GM23338 (cell line): ENCODE measurements at regions not wholly inside any gene's neighbourhood (a gene's known extent, or its start where the extent isn't known, plus 50 kb on each side); places are given as distances from the start of the nearest gene placed in this dataset.

Experiments
- ATAC-seq: fragments of 200-7000 bp; cut with Tn5 transposase; 3 replicates; pipeline ENCODE4 v1.9.1; 2020
- DNase-seq: peaks from one replicate; pipeline ENCODE4 v3.0.0-alpha.2; 2015; ENCODE audit warnings: low spot score
- H2AFZ ChIP-seq: fragments of 200-600 bp; sonication (generic); 2 replicates; pipeline ENCODE4 v1.8.0; 2016; ENCODE audit warnings: antibody characterized with exemption, mild to moderate bottlenecking, moderate library complexity
- H3F3A ChIP-seq: fragments of 200-600 bp; sonication (generic); replicated peaks from 2 replicates; pipeline ENCODE4 v1.8.0; 2017; ENCODE audit warnings: antibody characterized with exemption, mixed run types, low read depth
- H3K27ac ChIP-seq: fragments of 200-600 bp; sonication (generic); 2 replicates; pipeline ENCODE4 v1.6.1; 2016; ENCODE audit warnings: low read depth
- H3K27me3 ChIP-seq: fragments of 200-600 bp; sonication (generic); 2 replicates; pipeline ENCODE4 v1.8.0; 2016; ENCODE audit warnings: mild to moderate bottlenecking, mixed run types, moderate library complexity; ENCODE audit not compliant: insufficient read depth
- H3K36me3 ChIP-seq: fragments of 200-600 bp; sonication (generic); 2 replicates; pipeline ENCODE4 v1.8.0; 2016; ENCODE audit warnings: mild to moderate bottlenecking; ENCODE audit not compliant: insufficient read depth
- H3K4me1 ChIP-seq: fragments of 200-600 bp; sonication (generic); 2 replicates; pipeline ENCODE4 v1.8.0; 2016; ENCODE audit warnings: mild to moderate bottlenecking, moderate library complexity; ENCODE audit not compliant: insufficient read depth
- H3K4me2 ChIP-seq: fragments of 200-600 bp; sonication (generic); 2 replicates; pipeline ENCODE4 v1.7.1; 2017; ENCODE audit warnings: mixed run types
- H3K4me3 ChIP-seq: fragments of 200-600 bp; sonication (generic); 2 replicates; pipeline ENCODE4 v1.6.1; 2016; ENCODE audit warnings: mixed run types
- H3K79me2 ChIP-seq: fragments of 200-600 bp; sonication (generic); replicated peaks from 2 replicates; pipeline ENCODE4 v1.8.0; 2017; ENCODE audit warnings: mild to moderate bottlenecking; ENCODE audit not compliant: insufficient read depth
- H3K9me2 ChIP-seq: fragments of 200-600 bp; sonication (generic); 2 replicates; pipeline ENCODE4 v1.8.0; 2017; ENCODE audit not compliant: insufficient read depth
- H4K20me1 ChIP-seq: fragments of 200-600 bp; sonication (generic); replicated peaks from 2 replicates; pipeline ENCODE4 v1.8.0; 2017; ENCODE audit warnings: mild to moderate bottlenecking; ENCODE audit not compliant: insufficient read depth
- H3K27ac Mint-ChIP-seq: 2 replicates; pipeline ENCODE4 v1.8.0; 2020; ENCODE audit warnings: inconsistent platforms, mild to moderate bottlenecking, moderate library complexity, mixed read lengths
- H3K27me3 Mint-ChIP-seq: 3 replicates; pipeline ENCODE4 v1.8.0; 2022; ENCODE audit warnings: low read depth, mild to moderate bottlenecking, moderate library complexity, mixed read lengths, inconsistent platforms; ENCODE audit not compliant: insufficient read depth, poor library complexity
- H3K36me3 Mint-ChIP-seq: 3 replicates; pipeline ENCODE4 v1.8.0; 2021; ENCODE audit warnings: low read depth, mild to moderate bottlenecking, inconsistent platforms, moderate library complexity, mixed read lengths
- H3K4me1 Mint-ChIP-seq: 3 replicates; pipeline ENCODE4 v1.8.0; 2020; ENCODE audit warnings: mild to moderate bottlenecking, inconsistent platforms, mixed read lengths
- H3K4me3 Mint-ChIP-seq: 3 replicates; pipeline ENCODE4 v1.8.0; 2021; ENCODE audit warnings: moderate library complexity, mild to moderate bottlenecking, inconsistent platforms, mixed read lengths
- H3K9me3 Mint-ChIP-seq: 3 replicates; pipeline ENCODE4 v1.8.0; 2020; ENCODE audit warnings: moderate library complexity, mild to moderate bottlenecking, inconsistent platforms, mixed read lengths
- CREB1 ChIP-seq: fragments of 250-450 bp; sonication (Bioruptor Pico); IDR thresholded peaks from 2 replicates; pipeline ENCODE4 v1.5.0; 2020; ENCODE audit warnings: low read depth, mild to moderate bottlenecking, moderate library complexity
- EZH2 ChIP-seq: fragments of 200-600 bp; sonication (generic); IDR thresholded peaks from one replicate; pipeline ENCODE4 v1.8.0; 2017; ENCODE audit warnings: antibody characterized with exemption, mild to moderate bottlenecking, low read depth; ENCODE audit not compliant: unreplicated experiment
- EZH2phosphoT487 ChIP-seq: fragments of 200-600 bp; sonication (generic); IDR thresholded peaks from one replicate; pipeline ENCODE4 v1.8.1; 2018; ENCODE audit warnings: antibody characterized with exemption; ENCODE audit not compliant: unreplicated experiment
- JUNB ChIP-seq: IDR thresholded peaks from one replicate; pipeline ENCODE4 v1.6.1; 2016; ENCODE audit warnings: antibody characterized with exemption; ENCODE audit not compliant: unreplicated experiment
- NANOG ChIP-seq: IDR thresholded peaks from 2 replicates; pipeline ENCODE4 v1.6.1; 2016; ENCODE audit warnings: antibody characterized with exemption, borderline replicate concordance
- ZNF114 ChIP-seq: fragments of 250-450 bp; sonication (Bioruptor Pico); IDR thresholded peaks from 2 replicates; pipeline ENCODE4 v1.5.0; 2020; ENCODE audit warnings: mild to moderate bottlenecking, moderate library complexity
- ZNF331 ChIP-seq: fragments of 250-450 bp; sonication (Bioruptor Pico); IDR thresholded peaks from 2 replicates; pipeline ENCODE4 v1.5.0; 2020; ENCODE audit warnings: low read depth, mild to moderate bottlenecking, moderate library complexity
- TF ChIP-seq, protein P1 (sequence below): IDR thresholded peaks from 2 replicates; pipeline ENCODE4 v1.6.1; 2016; ENCODE audit warnings: antibody characterized with exemption
- TF ChIP-seq, protein P2 (sequence below): IDR thresholded peaks from one replicate; pipeline ENCODE4 v1.6.1; 2018; ENCODE audit warnings: antibody characterized with exemption; ENCODE audit not compliant: unreplicated experiment
- TF ChIP-seq, protein P3 (sequence below), 2 experiments: fragments of 200-600 bp in 1 of 2; sonication (generic) in 1 of 2; conservative IDR thresholded peaks; 2 replicates each; pipeline versions ENCODE4 v1.5.1 to v1.6.1; 2016 to 2017; ENCODE audit warnings: antibody characterized with exemption in 2 of 2, low read depth in 2 of 2, mild to moderate bottlenecking in 2 of 2, moderate library complexity in 1 of 2

DNA sequence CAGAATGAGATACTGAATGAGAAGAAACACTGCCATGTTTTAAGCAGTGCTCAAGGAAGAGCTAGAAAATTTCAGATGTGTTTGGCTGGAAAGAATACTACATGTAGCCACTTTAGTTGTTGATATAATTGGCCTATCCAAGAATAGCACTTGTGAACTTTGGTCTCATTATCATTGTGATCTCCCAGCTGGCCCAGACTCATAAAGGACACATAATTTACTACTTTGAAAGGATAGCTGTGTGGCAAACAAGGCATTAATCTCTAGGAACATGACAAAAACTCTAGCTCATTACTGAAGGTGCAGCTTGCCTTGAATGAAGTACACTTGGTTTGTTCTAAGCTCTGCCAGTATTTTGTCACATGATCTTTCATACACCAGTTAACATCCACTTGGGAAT, 356.3 kb downstream of the CSNK1G3 start (continued):
- TF ChIP-seq, protein P1, sequence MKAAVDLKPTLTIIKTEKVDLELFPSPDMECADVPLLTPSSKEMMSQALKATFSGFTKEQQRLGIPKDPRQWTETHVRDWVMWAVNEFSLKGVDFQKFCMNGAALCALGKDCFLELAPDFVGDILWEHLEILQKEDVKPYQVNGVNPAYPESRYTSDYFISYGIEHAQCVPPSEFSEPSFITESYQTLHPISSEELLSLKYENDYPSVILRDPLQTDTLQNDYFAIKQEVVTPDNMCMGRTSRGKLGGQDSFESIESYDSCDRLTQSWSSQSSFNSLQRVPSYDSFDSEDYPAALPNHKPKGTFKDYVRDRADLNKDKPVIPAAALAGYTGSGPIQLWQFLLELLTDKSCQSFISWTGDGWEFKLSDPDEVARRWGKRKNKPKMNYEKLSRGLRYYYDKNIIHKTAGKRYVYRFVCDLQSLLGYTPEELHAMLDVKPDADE: no peak
- TF ChIP-seq EZH2 (no peak), NANOG (no peak), ZNF331 (no peak), ZNF114 (CRISPR knock-in tag) (no peak)
- TF ChIP-seq, protein P2, sequence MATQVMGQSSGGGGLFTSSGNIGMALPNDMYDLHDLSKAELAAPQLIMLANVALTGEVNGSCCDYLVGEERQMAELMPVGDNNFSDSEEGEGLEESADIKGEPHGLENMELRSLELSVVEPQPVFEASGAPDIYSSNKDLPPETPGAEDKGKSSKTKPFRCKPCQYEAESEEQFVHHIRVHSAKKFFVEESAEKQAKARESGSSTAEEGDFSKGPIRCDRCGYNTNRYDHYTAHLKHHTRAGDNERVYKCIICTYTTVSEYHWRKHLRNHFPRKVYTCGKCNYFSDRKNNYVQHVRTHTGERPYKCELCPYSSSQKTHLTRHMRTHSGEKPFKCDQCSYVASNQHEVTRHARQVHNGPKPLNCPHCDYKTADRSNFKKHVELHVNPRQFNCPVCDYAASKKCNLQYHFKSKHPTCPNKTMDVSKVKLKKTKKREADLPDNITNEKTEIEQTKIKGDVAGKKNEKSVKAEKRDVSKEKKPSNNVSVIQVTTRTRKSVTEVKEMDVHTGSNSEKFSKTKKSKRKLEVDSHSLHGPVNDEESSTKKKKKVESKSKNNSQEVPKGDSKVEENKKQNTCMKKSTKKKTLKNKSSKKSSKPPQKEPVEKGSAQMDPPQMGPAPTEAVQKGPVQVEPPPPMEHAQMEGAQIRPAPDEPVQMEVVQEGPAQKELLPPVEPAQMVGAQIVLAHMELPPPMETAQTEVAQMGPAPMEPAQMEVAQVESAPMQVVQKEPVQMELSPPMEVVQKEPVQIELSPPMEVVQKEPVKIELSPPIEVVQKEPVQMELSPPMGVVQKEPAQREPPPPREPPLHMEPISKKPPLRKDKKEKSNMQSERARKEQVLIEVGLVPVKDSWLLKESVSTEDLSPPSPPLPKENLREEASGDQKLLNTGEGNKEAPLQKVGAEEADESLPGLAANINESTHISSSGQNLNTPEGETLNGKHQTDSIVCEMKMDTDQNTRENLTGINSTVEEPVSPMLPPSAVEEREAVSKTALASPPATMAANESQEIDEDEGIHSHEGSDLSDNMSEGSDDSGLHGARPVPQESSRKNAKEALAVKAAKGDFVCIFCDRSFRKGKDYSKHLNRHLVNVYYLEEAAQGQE: no peak

DNA sequence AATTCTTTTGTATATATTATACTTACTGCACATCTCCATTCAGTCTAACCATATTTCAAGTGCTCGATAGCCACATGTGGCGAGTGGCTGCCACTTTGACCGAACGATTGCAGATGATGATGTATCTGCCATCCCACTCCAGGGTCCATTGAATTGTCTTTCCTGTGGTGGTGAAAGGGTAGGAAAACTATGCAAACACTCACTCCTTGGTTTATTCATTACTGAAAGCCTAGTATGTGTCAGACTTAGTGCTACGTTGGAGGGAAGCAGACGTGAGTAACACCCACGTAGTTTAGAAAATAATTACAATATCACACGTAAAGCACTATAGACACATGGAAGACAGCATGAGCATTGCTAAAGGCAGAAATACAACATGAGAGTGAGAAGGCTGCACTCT, 353.7 kb downstream of the CSNK1G3 start:
- H3K9me3 Mint-ChIP-seq: peaks cover 5% of the 10 kb centered on the region; the same call in 2 of the 3 replicates
- H3K4me2 ChIP-seq: no peak overlapping the region
- H3F3A ChIP-seq: no peaks in the 10 kb centered on the region
- H3K36me3 Mint-ChIP-seq: no peaks in the 10 kb centered on the region
- H3K36me3 ChIP-seq: no peaks in the 10 kb centered on the region
- no peak overlapping the region for H3K27ac Mint-ChIP-seq
- no peaks in the 10 kb centered on the region; the same call in 2 of the 3 replicates for H3K4me1 Mint-ChIP-seq
- H3K27me3 ChIP-seq: no peaks in the 10 kb centered on the region
- no peak overlapping the region for H3K4me3 Mint-ChIP-seq
- H3K4me1 ChIP-seq: no peaks in the 10 kb centered on the region
- no peaks in the 10 kb centered on the region for H4K20me1 ChIP-seq
- DNase-seq (no peak), ATAC-seq (no peak)
- no peak overlapping the region for H3K27ac ChIP-seq
- peaks cover 3% of the 10 kb centered on the region for H3K27me3 Mint-ChIP-seq
- TF ChIP-seq, protein P1: no peak
- TF ChIP-seq CREB1 (CRISPR knock-in tag) (no peak), EZH2phosphoT487 (no peak), JUNB (no peak)
- TF ChIP-seq, protein P3, sequence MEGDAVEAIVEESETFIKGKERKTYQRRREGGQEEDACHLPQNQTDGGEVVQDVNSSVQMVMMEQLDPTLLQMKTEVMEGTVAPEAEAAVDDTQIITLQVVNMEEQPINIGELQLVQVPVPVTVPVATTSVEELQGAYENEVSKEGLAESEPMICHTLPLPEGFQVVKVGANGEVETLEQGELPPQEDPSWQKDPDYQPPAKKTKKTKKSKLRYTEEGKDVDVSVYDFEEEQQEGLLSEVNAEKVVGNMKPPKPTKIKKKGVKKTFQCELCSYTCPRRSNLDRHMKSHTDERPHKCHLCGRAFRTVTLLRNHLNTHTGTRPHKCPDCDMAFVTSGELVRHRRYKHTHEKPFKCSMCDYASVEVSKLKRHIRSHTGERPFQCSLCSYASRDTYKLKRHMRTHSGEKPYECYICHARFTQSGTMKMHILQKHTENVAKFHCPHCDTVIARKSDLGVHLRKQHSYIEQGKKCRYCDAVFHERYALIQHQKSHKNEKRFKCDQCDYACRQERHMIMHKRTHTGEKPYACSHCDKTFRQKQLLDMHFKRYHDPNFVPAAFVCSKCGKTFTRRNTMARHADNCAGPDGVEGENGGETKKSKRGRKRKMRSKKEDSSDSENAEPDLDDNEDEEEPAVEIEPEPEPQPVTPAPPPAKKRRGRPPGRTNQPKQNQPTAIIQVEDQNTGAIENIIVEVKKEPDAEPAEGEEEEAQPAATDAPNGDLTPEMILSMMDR (conservative IDR thresholded peaks at IDR 0.05; ENCODE audit: low read depth in 2 of 2): no peak
- H3K9me2 ChIP-seq: peaks cover 10% of the 10 kb centered on the region
- no peak overlapping the region for H3K4me3 ChIP-seq
- no peaks in the 10 kb centered on the region for H3K79me2 ChIP-seq
- H2AFZ ChIP-seq: no peak overlapping the region
